Neural crest cell (in vitro differentiated cells): ENCODE measurements at regions not wholly inside any gene's neighbourhood (a gene's known extent, or its start where the extent isn't known, plus 50 kb on each side); places are given as distances from the start of the nearest gene placed in this dataset.

ENCODE experiments used
- DNase-seq: peaks from one replicate; pipeline ENCODE4 v3.0.0; 2021; ENCODE audit warnings: low read depth, mixed read lengths, low spot score
- H3K27ac Mint-ChIP-seq: one replicate; pipeline ENCODE4 v1.8.0; 2021; ENCODE audit warnings: mild to moderate bottlenecking, mixed read lengths; ENCODE audit not compliant: unreplicated experiment
- H3K27me3 Mint-ChIP-seq: 2 replicates; pipeline ENCODE4 v1.8.0; 2021; ENCODE audit warnings: low read depth, mild to moderate bottlenecking, mixed read lengths
- H3K36me3 Mint-ChIP-seq: 2 replicates; pipeline ENCODE4 v1.8.0; 2021; ENCODE audit warnings: low read depth, mild to moderate bottlenecking, mixed read lengths
- H3K4me1 Mint-ChIP-seq: 2 replicates; pipeline ENCODE4 v1.8.0; 2021; ENCODE audit warnings: mixed read lengths
- H3K4me3 Mint-ChIP-seq: one replicate; pipeline ENCODE4 v1.8.0; 2021; ENCODE audit warnings: mild to moderate bottlenecking, mixed read lengths
- H3K9me3 Mint-ChIP-seq: 2 replicates; pipeline ENCODE4 v1.8.0; 2021; ENCODE audit warnings: mixed read lengths
- TF ChIP-seq, protein P1 (sequence below): fragments of 200-600 bp; sonication (generic); conservative IDR thresholded peaks from 2 replicates; pipeline ENCODE4 v1.5.0; 2021; ENCODE audit warnings: antibody characterized with exemption, mild to moderate bottlenecking

DNA sequence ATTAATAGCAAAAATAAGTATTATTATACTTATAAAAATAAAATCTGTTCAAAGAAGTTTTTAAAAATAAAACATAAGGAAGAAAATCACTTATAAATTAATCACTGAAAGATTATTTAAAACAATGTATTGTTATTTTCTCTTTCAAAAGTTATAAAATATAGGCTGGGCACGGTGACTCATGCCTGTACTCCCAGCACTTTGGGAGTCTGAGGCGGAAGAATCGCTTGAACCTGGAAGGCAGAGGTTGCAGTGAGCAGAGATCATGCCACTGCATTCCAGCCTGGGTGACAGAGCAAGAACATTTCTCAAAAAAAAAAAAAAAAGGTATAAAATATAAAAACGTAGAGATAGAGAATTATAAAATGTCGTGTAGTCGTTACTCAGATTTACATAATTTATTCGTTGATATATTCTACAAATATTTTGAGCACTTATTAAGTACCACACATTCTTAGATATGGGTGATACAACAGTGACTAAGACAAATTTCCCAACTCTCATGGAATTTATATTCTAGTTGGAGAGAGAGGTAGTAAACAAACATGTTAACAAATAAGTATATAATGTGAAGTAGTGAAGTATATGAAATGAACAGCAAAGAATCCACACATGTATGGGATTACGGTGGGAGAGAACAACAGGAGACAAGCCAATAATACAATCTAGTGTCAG, 1030.0 kb downstream of the SORCS1 start:
- no peak for DNase-seq
- no peaks in the 10 kb centered on the region for H3K27me3 Mint-ChIP-seq

DNA sequence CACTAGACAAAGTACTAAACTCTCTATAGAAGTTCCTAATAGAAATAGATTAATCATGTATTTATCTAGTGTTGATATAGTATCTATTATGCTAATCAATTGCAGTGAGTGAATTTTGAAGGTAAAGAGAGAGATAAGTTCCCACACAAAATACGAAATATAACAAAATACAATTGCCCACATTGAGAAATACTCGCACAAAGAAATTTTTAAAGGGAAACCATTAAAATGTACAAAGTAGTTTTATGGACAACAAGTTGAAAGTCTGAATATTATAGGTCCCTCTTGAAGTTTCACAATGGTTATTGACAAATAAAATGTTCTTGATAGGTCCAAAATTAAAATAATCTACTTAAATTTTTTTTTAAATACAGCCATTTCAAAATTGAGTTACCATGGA, 1031.1 kb downstream of the SORCS1 start:
- H3K9me3 Mint-ChIP-seq, result no peaks in the 10 kb centered on the region
- H3K4me1 Mint-ChIP-seq, result no peaks in the 10 kb centered on the region
- no peaks in the 10 kb centered on the region for H3K27me3 Mint-ChIP-seq
- H3K36me3 Mint-ChIP-seq, result no peaks in the 10 kb centered on the region
- no peak for DNase-seq
- no peak overlapping the region for H3K27ac Mint-ChIP-seq
- no peak overlapping the region for H3K4me3 Mint-ChIP-seq
- TF ChIP-seq, protein P1, sequence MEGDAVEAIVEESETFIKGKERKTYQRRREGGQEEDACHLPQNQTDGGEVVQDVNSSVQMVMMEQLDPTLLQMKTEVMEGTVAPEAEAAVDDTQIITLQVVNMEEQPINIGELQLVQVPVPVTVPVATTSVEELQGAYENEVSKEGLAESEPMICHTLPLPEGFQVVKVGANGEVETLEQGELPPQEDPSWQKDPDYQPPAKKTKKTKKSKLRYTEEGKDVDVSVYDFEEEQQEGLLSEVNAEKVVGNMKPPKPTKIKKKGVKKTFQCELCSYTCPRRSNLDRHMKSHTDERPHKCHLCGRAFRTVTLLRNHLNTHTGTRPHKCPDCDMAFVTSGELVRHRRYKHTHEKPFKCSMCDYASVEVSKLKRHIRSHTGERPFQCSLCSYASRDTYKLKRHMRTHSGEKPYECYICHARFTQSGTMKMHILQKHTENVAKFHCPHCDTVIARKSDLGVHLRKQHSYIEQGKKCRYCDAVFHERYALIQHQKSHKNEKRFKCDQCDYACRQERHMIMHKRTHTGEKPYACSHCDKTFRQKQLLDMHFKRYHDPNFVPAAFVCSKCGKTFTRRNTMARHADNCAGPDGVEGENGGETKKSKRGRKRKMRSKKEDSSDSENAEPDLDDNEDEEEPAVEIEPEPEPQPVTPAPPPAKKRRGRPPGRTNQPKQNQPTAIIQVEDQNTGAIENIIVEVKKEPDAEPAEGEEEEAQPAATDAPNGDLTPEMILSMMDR, result no peak

More for the DNA sequence above, 1030.0 kb downstream of the SORCS1 start:
- no peaks in the 10 kb centered on the region for H3K4me1 Mint-ChIP-seq
- no peak overlapping the region for H3K4me3 Mint-ChIP-seq
- H3K9me3 Mint-ChIP-seq, result no peaks in the 10 kb centered on the region
- TF ChIP-seq, protein P1, result no peak
- H3K27ac Mint-ChIP-seq, result no peak overlapping the region
- H3K36me3 Mint-ChIP-seq, result no peaks in the 10 kb centered on the region

DNA sequence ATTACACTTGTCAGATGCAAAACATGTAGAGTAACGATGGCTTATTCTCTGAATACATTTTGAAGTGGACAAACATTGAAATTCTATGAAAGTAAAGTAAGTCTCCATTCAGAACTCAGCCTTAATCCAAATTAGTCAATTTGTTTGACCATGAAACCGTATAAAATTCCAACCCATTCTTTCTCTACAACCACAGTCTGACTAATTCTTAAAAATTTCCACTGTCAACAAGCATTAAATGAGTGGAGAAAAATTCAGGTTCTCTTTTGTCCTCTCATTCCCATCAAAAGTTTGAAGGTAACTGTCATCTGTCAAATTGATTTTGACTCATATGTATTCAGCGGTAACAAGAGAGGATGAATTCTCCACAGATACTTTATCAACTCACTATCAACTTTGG, 1031.5 kb downstream of the SORCS1 start:
- Mint-ChIP-seq H3K27me3 (no peaks in the 10 kb centered on the region), H3K9me3 (no peaks in the 10 kb centered on the region), H3K4me1 (no peaks in the 10 kb centered on the region)

DNA sequence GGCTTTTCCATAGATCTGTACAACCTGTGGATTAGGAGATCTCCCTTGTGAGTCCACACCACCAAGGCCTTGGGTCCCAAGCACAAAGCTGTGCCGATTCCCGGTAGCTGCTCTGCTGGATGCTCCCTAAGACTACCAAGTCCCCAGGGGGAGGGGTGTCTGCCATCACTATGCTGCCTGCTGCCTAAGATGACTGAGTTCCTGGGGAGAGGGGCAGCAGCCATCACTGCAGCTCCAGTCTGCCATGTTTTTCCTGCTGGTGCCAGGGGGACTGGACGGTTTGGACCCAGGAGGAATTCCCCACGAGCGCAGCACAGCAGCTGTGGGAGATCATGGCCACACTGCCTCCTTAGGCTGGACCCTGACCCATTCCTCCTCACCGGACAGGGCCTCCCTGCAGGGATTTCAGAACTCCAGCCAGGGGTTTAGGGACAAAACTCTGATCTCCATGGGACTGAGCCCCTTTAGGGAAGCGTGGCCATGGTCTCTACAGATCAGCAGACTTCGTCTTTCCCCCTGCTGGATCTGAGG, 1049.8 kb downstream of the SORCS1 start:
- no peak overlapping the region for H3K27ac Mint-ChIP-seq
- no peak overlapping the region for H3K4me3 Mint-ChIP-seq
- no peak for DNase-seq
- peaks cover 9% of the 10 kb centered on the region for H3K9me3 Mint-ChIP-seq
- TF ChIP-seq, protein P1, result no peak
- H3K4me1 Mint-ChIP-seq, result peaks cover 1% of the 10 kb centered on the region
- H3K36me3 Mint-ChIP-seq, result peaks cover 10% of the 10 kb centered on the region
- no peaks in the 10 kb centered on the region for H3K27me3 Mint-ChIP-seq

More for the DNA sequence above, 1031.5 kb downstream of the SORCS1 start:
- Mint-ChIP-seq H3K4me3 (no peak overlapping the region), H3K27ac (no peak overlapping the region), H3K36me3 (no peaks in the 10 kb centered on the region)
- DNase-seq, result no peak
- TF ChIP-seq, protein P1, result no peak

DNA sequence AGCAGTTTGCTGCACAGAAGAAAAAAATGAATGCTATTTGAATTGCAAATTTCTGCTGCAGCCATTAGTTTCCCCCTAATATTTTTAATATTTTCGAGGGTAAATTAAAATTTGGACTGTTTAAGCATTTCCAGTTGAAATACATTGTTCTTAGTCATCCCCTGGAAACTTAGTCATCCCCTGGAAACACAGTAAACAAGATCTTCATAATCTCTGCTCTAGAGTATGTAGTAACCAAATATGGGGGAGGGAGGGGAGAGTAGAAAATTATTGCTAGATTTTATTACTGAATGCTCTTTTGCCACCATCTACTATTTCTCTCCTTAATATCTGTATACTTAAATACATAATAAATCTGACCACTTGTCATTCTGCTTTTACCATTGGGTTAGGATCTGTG, 1053.3 kb downstream of the SORCS1 start:
- no peaks in the 10 kb centered on the region for H3K36me3 Mint-ChIP-seq
- H3K27me3 Mint-ChIP-seq, result no peaks in the 10 kb centered on the region
- H3K27ac Mint-ChIP-seq, result no peak overlapping the region
- DNase-seq, result no peak
- peaks cover 3% of the 10 kb centered on the region for H3K9me3 Mint-ChIP-seq
- TF ChIP-seq, protein P1, result no peak
- H3K4me3 Mint-ChIP-seq, result no peak overlapping the region
- peaks cover 7% of the 10 kb centered on the region for H3K4me1 Mint-ChIP-seq
